ENCODE measurements at regions not wholly inside any gene's neighbourhood (a gene's known extent, or its start where the extent isn't known, plus 50 kb on each side); places are given as distances from the start of the nearest gene placed in this dataset.

DNA sequence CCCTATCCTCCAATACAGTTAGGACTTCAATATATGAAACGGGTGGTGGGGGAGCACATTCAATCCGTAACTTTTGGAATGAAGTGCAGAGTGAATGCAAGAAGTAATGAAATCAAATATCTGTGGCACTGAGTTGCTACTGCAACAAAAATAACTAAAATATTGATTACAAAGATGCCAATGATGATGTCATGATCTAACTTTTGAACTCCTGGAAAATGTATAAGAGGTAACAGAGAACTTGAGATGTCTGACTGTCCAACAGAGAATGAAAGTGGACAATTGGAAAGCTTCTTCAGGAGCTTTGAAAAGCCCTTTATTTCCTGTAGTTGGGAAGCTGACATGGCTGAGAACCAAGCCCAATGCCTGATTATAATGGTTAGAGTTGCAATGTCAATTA, 279.9 kb downstream of the ZBBX start:
- 93% methylated on average over 2 of the region's 2 CpGs for WGBS
- no peak for DNase-seq (ENCODE audit: extremely low spot score)
- intact Hi-C loops (cut with DNase I): no loop called here
- H3K9me3 ChIP-seq: no peaks in the 10 kb centered on the region
- no peaks in the 10 kb centered on the region for H3K36me3 ChIP-seq
- H3K27me3 ChIP-seq: no peaks in the 10 kb centered on the region
- no peak overlapping the region for H3K4me3 ChIP-seq
- H3K4me1 ChIP-seq: no peaks in the 10 kb centered on the region
- H3K27ac ChIP-seq (replicated peaks in 1 of 4): no peak overlapping the region
- TF ChIP-seq POLR2A (IDR thresholded peaks at IDR 0.05; ENCODE audit: low read depth) (no peak), POLR2AphosphoS5 (IDR thresholded peaks at IDR 0.05) (no peak), EP300 (IDR thresholded peaks at IDR 0.05) (no peak)
- TF ChIP-seq, protein P1, sequence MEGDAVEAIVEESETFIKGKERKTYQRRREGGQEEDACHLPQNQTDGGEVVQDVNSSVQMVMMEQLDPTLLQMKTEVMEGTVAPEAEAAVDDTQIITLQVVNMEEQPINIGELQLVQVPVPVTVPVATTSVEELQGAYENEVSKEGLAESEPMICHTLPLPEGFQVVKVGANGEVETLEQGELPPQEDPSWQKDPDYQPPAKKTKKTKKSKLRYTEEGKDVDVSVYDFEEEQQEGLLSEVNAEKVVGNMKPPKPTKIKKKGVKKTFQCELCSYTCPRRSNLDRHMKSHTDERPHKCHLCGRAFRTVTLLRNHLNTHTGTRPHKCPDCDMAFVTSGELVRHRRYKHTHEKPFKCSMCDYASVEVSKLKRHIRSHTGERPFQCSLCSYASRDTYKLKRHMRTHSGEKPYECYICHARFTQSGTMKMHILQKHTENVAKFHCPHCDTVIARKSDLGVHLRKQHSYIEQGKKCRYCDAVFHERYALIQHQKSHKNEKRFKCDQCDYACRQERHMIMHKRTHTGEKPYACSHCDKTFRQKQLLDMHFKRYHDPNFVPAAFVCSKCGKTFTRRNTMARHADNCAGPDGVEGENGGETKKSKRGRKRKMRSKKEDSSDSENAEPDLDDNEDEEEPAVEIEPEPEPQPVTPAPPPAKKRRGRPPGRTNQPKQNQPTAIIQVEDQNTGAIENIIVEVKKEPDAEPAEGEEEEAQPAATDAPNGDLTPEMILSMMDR (IDR thresholded peaks at IDR 0.05): no peak

DNA sequence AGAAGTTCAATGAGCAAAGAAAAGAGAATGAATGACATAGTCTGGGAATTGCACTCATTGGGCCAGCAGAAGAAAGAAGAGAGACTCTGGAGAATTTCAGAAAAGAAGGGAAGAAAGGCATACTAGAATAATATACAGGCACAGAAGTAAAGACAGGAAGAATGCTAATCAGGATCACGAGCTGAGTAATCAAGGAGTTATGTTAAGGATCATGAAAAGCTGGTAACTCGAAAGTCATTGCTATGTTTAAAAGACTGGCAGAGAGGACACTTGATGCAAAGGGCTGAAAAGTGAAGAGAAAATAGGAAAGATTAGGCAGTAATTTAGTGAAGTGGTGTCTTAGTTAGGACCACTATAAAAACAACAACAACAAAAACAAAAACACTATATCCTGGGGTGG, 284.1 kb downstream of the ZBBX start:
- 74% methylated on average over 2 of the region's 2 CpGs for WGBS

DNA sequence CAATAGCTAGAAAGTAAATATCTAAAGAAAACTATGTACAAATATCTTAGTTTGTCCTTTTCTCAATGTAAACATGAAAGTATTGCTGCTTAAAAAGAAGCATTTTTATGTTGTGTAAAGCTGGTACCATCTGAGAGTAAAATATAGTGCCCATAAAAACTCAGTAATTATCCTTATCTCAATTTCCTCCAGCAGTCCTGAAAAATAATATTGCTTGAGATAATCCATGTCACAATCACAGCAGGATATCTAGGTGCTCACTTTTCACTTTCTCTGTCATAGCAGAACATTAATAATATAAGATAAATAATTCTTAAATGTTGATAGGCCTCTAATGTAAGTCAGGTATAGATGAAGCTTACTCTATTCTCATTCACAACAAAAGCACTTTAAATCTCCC, 285.5 kb downstream of the ZBBX start:
- DNase-seq (ENCODE audit: extremely low spot score): no peak
- Histone ChIP-seq H3K36me3 (no peaks in the 10 kb centered on the region), H3K27ac (replicated peaks in 1 of 4) (no peak overlapping the region), H3K4me3 (no peak overlapping the region), H3K27me3 (no peaks in the 10 kb centered on the region), H3K9me3 (no peaks in the 10 kb centered on the region), H3K4me1 (no peaks in the 10 kb centered on the region)
- intact Hi-C loops (cut with DNase I): no loop called here
- TF ChIP-seq POLR2AphosphoS5 (IDR thresholded peaks at IDR 0.05): no peak
- no peak for TF ChIP-seq POLR2A (IDR thresholded peaks at IDR 0.05; ENCODE audit: low read depth)
- TF ChIP-seq, protein P1 (IDR thresholded peaks at IDR 0.05): no peak
- TF ChIP-seq EP300 (IDR thresholded peaks at IDR 0.05): no peak

More for the DNA sequence above, 284.1 kb downstream of the ZBBX start:
- TF ChIP-seq POLR2AphosphoS5 (IDR thresholded peaks at IDR 0.05) (no peak), POLR2A (IDR thresholded peaks at IDR 0.05; ENCODE audit: low read depth) (no peak), EP300 (IDR thresholded peaks at IDR 0.05) (no peak)
- TF ChIP-seq, protein P1 (IDR thresholded peaks at IDR 0.05): no peak
- Histone ChIP-seq H3K9me3 (no peaks in the 10 kb centered on the region), H3K4me1 (no peaks in the 10 kb centered on the region), H3K27ac (replicated peaks in 1 of 4) (no peak overlapping the region), H3K4me3 (no peak overlapping the region), H3K36me3 (no peaks in the 10 kb centered on the region), H3K27me3 (no peaks in the 10 kb centered on the region)
- no peak for DNase-seq (ENCODE audit: extremely low spot score)
- intact Hi-C loops (cut with DNase I): no loop called here

DNA sequence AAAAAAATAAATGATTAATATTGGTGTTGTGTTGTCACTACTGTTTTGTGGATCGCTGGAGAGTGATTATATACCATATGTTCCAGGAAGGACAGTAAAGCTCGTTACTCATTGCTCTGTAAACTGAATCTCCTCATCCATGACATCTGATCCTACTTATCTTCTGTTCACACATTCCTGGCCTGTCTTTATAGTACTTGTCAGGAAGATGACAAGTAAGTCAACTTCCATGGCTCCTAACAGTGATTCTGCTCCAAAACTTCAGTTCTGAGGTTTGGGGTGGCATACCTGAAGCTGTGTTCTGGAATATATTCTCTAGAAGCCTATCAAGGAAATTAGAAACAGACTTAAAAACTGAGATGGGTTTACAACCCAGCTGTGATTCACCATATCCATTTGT, 288.9 kb downstream of the ZBBX start:
- H3K36me3 ChIP-seq: no peaks in the 10 kb centered on the region
- H3K4me3 ChIP-seq: no peak overlapping the region
- no peak overlapping the region for H3K27ac ChIP-seq (replicated peaks in 1 of 4)
- intact Hi-C loops (cut with DNase I): no loop called here
- WGBS: 30% methylated on average over 2 of the region's 2 CpGs
- no peaks in the 10 kb centered on the region for H3K9me3 ChIP-seq
- DNase-seq (ENCODE audit: extremely low spot score): no peak
- H3K4me1 ChIP-seq: no peaks in the 10 kb centered on the region
- no peaks in the 10 kb centered on the region for H3K27me3 ChIP-seq
- TF ChIP-seq EP300 (IDR thresholded peaks at IDR 0.05): no peak
- TF ChIP-seq POLR2AphosphoS5 (IDR thresholded peaks at IDR 0.05): no peak
- TF ChIP-seq, protein P1 (IDR thresholded peaks at IDR 0.05): no peak
- TF ChIP-seq POLR2A (IDR thresholded peaks at IDR 0.05; ENCODE audit: low read depth): no peak

DNA sequence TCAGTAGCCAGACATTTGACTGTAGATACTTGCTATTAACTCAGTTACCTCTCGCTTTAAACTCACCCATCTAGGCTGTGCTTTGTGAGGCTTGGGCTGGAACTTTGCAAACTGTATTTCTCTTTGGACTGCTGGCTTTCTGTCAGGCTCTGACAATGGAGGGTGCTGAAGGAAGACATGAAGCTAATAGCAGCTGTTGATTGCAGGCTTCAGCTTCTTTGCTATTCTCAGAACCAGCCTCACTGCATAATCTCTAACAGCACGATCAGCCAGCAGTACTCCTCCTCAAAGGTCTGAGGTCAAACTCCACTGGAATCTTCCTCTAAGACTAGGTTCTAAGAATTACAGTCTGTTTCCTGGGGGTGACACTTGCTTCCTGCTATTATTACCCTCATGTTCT, 295.6 kb downstream of the ZBBX start:
- intact Hi-C loops (cut with DNase I): no loop called here
- H3K4me1 ChIP-seq: no peaks in the 10 kb centered on the region
- 46% methylated on average over 2 of the region's 2 CpGs for WGBS
- no peaks in the 10 kb centered on the region for H3K36me3 ChIP-seq
- H3K4me3 ChIP-seq: no peak overlapping the region
- TF ChIP-seq EP300 (IDR thresholded peaks at IDR 0.05) (no peak), POLR2A (IDR thresholded peaks at IDR 0.05; ENCODE audit: low read depth) (no peak), POLR2AphosphoS5 (IDR thresholded peaks at IDR 0.05) (no peak)
- TF ChIP-seq, protein P1 (IDR thresholded peaks at IDR 0.05): no peak
- no peaks in the 10 kb centered on the region for H3K27me3 ChIP-seq
- no peaks in the 10 kb centered on the region for H3K9me3 ChIP-seq
- no peak overlapping the region for H3K27ac ChIP-seq (replicated peaks in 1 of 4)
- DNase-seq (ENCODE audit: extremely low spot score): no peak

Measured in esophagus muscularis mucosa (tissue), 4 donors.